ENCODE measurements at regions not wholly inside any gene's neighbourhood (a gene's known extent, or its start where the extent isn't known, plus 50 kb on each side); places are given as distances from the start of the nearest gene placed in this dataset.
"Not testable (repeated sequence)": the region's sequence is repeated elsewhere in the genome, so short reads cannot be mapped to it uniquely, and the experiment has no call there.

GRCh38 chr4:116639070-116639577, 446.3 kb downstream of the TRAM1L1 start:
- no peak for DNase-seq

- no peak for DNase-seq
These were observed 446.8 kb downstream of the TRAM1L1 start for GRCh38 chr4:116638592-116638991.

- no peak for DNase-seq
These were observed 448.5 kb downstream of the TRAM1L1 start for GRCh38 chr4:116636917-116637316.

- no peak for DNase-seq
These were observed 453.1 kb downstream of the TRAM1L1 start for GRCh38 chr4:116632269-116632668.

DNA sequence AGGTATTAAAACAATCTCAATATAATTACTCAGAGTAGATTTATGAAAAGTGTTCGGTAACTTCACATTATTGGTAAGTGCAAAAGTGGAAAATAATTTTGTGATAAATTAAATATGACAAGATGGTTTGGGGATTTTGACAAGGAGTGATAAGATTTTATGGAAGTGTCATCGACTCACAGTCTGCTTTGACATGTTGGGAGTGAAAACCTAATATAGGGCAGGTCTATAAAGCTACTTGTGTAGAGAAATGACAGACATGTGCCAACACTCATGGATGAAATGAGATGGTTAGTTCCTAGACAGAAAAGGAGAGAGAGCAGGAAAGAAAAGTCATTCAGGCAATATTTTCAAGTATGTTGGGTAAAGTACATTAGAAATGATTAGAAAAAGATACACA, 456.8 kb downstream of the TRAM1L1 start:
- no peak for DNase-seq

DNA sequence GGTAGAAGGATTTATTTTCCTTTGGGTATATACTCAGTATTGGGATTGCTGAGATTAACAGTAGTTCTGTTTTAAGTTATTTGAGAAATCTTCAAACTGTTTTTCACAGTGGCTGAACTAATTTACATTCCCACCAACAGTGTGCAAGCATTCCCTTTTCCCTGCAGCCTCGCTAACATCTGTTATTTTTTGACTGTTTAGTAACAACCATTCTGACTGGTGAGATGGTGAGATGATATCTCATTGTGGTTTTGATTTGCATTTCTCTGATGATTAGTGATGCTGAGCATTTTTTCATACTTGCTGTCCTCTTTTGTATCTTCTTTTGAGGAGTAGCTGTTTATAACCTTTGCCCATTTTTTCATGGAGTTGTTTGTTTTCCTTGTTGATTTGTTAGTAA, 457.8 kb downstream of the TRAM1L1 start:
- no peak for DNase-seq

DNA sequence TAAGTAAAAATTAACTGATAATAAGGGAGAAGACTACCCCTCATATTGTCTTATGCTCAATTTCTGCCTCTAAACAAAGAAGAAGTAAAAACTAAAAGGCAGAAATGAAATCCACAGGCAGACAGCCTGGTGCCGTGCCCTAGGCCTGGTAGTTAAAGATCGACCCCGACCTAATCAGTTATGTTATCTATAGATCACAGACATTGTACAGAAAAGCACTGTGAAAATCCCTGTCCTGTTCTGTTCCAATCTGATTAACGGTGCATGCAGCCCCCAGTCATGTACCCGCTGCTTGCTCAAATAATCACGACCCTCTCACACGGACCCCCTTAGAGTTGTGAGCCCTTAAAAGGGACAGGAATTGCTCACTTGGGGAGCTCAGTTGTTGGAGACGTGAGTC, 465.9 kb downstream of the TRAM1L1 start:
- DNase-seq: not testable (repeated sequence)

- DNase-seq: no peak
These were observed 466.7 kb downstream of the TRAM1L1 start for GRCh38 chr4:116618638-116619037.

- DNase-seq: no peak
These were observed 482.3 kb downstream of the TRAM1L1 start for GRCh38 chr4:116603096-116603495.

DNA sequence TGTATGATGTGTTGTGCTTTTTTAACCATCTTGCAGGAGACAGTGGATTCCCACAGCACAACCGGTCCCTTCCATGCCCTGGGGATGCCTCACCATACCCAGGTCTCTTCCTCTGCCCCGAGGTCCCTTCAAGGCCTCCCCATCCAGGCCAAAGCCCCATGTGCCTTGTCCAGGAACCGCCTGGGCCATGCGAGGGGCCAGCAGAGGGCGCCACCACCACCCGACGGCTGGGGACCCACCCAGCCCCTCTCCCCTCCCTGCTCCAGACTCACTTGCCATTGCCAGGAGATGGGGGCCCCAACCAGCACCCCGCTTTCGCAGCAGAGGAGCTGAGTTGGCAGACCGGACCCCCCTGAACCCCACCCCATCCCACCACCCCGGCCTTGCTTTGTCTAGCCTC, 485.5 kb downstream of the TRAM1L1 start:
- no peak for DNase-seq

GRCh38 chr4:116598980-116599789, 486.2 kb downstream of the TRAM1L1 start:
- DNase-seq: no peak

DNA sequence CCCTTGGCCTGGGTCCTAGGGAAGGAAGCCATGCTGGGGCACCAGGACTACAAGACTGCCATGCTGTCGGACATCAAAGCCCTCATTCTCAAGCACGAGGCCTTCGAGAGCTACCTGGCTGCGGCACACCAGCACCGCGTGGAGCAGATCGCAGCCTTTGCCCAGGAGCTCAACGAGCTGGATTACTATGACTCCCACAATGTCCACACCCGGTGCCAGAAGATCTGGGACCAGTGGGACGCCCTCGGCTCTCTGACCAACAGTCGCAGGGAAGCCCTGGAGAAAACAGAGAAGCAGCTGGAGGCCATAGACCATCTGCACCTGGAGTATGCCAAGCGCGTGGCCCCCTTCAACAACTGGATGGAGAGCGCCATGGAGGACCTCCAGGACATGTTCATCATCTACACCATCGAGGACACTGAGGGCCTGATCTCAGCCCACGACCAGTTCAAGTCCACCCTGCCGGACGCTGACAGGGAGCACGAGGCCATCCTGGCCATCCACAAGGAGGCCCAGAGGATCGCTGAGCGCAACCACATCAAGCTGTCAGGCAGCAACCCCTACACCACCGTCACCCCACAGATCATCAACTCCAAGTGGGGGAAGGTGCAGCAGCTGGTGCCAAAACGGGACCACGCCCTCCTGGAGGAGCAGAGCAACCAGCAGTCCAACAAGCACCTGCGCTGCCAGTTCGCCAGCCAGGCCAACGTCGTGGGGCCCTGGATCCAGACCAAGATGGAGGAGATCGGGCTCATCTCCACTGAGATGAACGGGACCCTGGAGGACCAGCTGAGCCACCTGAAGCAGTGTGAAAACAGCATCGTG, 487.0 kb downstream of the TRAM1L1 start:
- no peak for DNase-seq

DNA sequence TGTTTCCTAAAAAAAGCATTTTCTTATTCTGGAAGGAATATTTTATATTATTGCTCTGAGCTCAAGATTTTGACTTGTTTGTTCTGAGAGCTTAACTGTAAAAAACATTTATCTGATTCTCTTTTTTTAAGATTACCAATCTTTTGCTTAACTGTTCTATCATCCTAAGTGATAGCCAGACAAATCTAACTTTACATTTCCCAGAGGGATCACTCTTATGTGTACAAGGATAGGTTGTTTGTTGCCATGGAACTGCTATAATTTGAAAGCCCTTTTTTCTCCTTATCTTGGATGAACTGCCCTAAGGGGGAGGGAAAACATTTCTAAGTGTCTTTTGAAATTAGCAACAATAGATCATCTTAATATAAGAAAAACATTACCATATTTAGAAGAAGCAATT, 494.7 kb downstream of the TRAM1L1 start:
- no peak for DNase-seq

- DNase-seq: no peak
These were observed 496.6 kb downstream of the TRAM1L1 start for GRCh38 chr4:116588783-116589182.

- DNase-seq: peak; percentile 5
These were observed 500.1 kb downstream of the TRAM1L1 start for GRCh38 chr4:116585246-116585645.

DNA sequence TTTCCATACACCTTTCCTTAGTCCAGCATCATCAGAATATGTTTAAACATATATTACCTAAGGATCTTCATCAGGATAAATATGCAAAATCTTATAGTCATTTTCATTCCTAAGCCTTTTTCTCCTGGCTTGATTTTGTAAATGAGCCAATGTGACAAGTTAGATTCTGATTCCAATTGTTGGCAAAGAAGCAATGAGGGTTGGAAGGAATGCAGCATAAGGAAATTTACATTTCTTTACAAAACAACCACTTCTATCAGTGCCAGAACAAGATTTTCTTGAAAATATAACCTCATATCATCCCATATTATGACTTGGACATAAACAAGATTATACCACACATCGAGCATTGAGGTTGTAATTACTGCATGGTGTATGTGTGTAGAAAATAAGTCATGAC, 508.1 kb downstream of the TRAM1L1 start:
- no peak for DNase-seq

DNA sequence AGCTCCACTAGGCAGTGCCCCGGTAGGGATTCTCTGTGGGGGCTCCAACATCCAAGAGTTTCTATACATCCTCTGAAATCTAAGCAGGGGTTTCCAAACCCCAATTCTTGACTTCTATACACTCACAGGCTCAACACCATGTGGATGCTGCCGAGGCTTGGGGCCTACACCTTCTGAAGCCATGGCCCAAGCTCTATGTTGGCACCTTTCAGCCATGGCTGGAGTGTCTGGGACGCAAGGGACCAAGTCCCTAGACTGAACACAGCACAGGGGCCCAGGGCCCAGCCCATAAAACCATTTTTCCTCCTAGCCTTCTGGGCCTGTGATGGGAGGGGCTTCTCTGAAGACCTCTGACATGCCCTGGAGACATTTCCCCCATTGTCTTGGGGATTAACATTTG, 511.8 kb downstream of the TRAM1L1 start:
- DNase-seq: no peak

- no peak for DNase-seq
These were observed 523.6 kb downstream of the TRAM1L1 start for GRCh38 chr4:116561768-116562167.

DNA sequence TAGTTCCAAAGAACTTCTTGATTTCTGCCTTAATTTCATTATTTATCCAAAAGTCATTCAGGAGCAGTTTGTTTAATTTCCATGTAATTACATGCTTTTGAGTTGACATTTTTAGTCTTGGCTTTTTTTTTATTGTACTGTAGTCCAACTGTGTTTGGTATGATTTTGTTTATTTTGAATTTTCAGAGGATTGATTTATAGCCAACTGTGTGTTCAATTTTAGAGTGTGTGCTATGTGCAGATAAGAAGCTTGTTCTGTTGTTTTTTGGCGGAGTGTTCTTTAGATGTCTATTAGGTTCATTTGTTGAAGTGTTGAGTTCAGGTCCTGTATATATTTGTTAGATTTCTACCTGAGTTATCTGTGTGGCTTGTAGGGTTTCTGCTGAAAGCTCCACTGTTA, 533.6 kb downstream of the TRAM1L1 start:
- no peak for DNase-seq

DNA sequence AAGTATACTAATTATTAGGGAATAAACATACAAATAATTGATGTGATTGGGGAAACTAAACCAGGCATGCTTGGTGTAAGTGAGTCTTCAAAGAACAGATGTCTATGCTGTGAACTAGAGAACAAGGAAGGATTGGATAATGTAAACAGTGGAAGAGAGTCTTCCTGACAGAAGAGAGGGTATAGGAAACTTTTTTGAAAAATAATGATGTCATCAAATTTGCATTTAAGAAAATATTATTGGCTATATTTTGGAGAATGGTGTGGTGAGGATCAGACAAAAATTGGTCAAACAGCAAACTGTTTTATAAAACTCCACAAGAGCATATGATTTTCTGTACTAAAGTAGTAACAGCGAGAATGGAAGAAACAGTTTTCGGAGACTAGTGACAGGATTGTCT, 537.7 kb downstream of the TRAM1L1 start:
- no peak for DNase-seq

DNA sequence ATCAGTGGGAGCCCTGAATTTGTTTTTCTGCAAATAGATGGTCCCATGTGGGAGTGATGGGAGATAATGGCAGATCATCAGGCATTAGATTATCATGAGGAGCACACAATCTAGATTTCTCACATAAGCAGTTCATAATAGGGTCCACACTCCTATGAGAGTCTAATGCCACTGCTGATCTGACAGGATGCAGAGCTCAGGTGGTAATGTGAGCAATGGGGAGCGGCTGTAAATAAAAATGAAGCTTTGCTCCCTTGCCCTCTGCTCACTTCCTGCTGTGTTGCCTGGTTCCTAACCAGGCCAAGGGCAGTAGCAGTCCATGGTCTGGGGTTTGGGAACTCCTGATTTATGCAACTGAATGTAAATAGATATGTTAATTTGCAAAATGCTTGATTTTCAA, 538.6 kb downstream of the TRAM1L1 start:
- no peak for DNase-seq

- no peak for DNase-seq
These were observed 540.4 kb downstream of the TRAM1L1 start for GRCh38 chr4:116544946-116545345.

DNA sequence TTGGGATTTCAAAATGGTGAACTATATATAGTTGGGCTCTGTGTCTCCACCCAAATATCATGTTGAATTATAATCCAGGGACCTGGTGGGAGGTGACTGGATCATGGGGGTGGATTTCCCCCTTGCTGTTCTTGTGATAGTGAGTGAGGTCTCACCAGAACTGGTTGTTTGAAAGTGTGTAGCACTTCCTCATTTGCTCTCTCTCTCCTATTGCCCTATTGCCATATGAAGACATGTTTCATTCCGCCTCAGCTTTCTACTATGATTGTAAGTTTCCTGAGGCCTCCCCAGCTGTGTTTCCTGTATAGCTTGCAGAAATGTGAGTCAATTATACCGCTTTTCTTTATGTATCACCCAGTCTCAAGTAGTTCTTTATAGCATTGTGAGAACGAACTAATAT, 545.6 kb downstream of the TRAM1L1 start:
- no peak for DNase-seq

- no peak for DNase-seq
These were observed 547.5 kb downstream of the TRAM1L1 start for GRCh38 chr4:116537828-116538227.
